WTC11 (cell line): ENCODE measurements at regions not wholly inside any gene's neighbourhood (a gene's known extent, or its start where the extent isn't known, plus 50 kb on each side); places are given as distances from the start of the nearest gene placed in this dataset.

Experiments used
- CTCF ChIP-seq: fragments of 200-600 bp; IDR thresholded peaks from 2 replicates; pipeline ENCODE4 v1.8.0; 2022; ENCODE audit warnings: antibody characterized with exemption
- E2F1 ChIP-seq: sonication (generic); formaldehyde crosslinking; IDR thresholded peaks from 2 replicates; pipeline ENCODE4 v1.8.0; 2022; ENCODE audit warnings: mild to moderate bottlenecking, missing genetic modification reagents
- E2F5 ChIP-seq: sonication (generic); formaldehyde crosslinking; IDR thresholded peaks from 2 replicates; pipeline ENCODE4 v1.8.1; 2022; ENCODE audit warnings: mild to moderate bottlenecking, moderate library complexity, missing genetic modification reagents
- JUN ChIP-seq: sonication (generic); formaldehyde crosslinking; IDR thresholded peaks from 2 replicates; pipeline ENCODE4 v1.8.0; 2023; ENCODE audit warnings: mild to moderate bottlenecking, missing genetic modification reagents
- TCF7 ChIP-seq: sonication (generic); formaldehyde crosslinking; IDR thresholded peaks from 2 replicates; pipeline ENCODE4 v1.8.0; 2022; ENCODE audit warnings: mild to moderate bottlenecking, low read depth, missing genetic modification reagents, moderate library complexity
- USF2 ChIP-seq: sonication (generic); formaldehyde crosslinking; IDR thresholded peaks from 2 replicates; pipeline ENCODE4 v1.8.1; 2023; ENCODE audit warnings: mild to moderate bottlenecking, missing genetic modification reagents, moderate library complexity
- ZNF232 ChIP-seq: sonication (generic); formaldehyde crosslinking; IDR thresholded peaks from 2 replicates; pipeline ENCODE4 v1.8.0; 2022; ENCODE audit warnings: mild to moderate bottlenecking, missing genetic modification reagents
- ZNF263 ChIP-seq: sonication (generic); formaldehyde crosslinking; IDR thresholded peaks from 2 replicates; pipeline ENCODE4 v1.8.1; 2022; ENCODE audit warnings: low read depth, mild to moderate bottlenecking, moderate library complexity, missing genetic modification reagents
- TF ChIP-seq, protein P1 (sequence below): fragments of 250-450 bp; sonication (Bioruptor Pico); IDR thresholded peaks from 2 replicates; pipeline ENCODE4 v1.9.0; 2021; ENCODE audit warnings: mild to moderate bottlenecking, borderline replicate concordance

GRCh38 chr1:8194481-8195227, 123.3 kb upstream of the SLC45A1 start:
- TF ChIP-seq USF2 (CRISPR knock-in tag) (no peak), CTCF (no peak), E2F5 (CRISPR knock-in tag) (no peak), E2F1 (CRISPR knock-in tag) (no peak), ZNF232 (CRISPR knock-in tag) (no peak), TCF7 (CRISPR knock-in tag) (no peak), ZNF263 (CRISPR knock-in tag) (no peak), JUN (CRISPR knock-in tag) (no peak)
- TF ChIP-seq, protein P1, sequence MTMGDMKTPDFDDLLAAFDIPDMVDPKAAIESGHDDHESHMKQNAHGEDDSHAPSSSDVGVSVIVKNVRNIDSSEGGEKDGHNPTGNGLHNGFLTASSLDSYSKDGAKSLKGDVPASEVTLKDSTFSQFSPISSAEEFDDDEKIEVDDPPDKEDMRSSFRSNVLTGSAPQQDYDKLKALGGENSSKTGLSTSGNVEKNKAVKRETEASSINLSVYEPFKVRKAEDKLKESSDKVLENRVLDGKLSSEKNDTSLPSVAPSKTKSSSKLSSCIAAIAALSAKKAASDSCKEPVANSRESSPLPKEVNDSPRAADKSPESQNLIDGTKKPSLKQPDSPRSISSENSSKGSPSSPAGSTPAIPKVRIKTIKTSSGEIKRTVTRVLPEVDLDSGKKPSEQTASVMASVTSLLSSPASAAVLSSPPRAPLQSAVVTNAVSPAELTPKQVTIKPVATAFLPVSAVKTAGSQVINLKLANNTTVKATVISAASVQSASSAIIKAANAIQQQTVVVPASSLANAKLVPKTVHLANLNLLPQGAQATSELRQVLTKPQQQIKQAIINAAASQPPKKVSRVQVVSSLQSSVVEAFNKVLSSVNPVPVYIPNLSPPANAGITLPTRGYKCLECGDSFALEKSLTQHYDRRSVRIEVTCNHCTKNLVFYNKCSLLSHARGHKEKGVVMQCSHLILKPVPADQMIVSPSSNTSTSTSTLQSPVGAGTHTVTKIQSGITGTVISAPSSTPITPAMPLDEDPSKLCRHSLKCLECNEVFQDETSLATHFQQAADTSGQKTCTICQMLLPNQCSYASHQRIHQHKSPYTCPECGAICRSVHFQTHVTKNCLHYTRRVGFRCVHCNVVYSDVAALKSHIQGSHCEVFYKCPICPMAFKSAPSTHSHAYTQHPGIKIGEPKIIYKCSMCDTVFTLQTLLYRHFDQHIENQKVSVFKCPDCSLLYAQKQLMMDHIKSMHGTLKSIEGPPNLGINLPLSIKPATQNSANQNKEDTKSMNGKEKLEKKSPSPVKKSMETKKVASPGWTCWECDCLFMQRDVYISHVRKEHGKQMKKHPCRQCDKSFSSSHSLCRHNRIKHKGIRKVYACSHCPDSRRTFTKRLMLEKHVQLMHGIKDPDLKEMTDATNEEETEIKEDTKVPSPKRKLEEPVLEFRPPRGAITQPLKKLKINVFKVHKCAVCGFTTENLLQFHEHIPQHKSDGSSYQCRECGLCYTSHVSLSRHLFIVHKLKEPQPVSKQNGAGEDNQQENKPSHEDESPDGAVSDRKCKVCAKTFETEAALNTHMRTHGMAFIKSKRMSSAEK (CRISPR knock-in tag): no peak
